HG03064 (cell line): ENCODE measurements at regions not wholly inside any gene's neighbourhood (a gene's known extent, or its start where the extent isn't known, plus 50 kb on each side); places are given as distances from the start of the nearest gene placed in this dataset.
"Not testable (repeated sequence)": the region's sequence is repeated elsewhere in the genome, so short reads cannot be mapped to it uniquely, and the experiment has no call there.

Experiments used
- ATAC-seq: cut with Tn5 transposase; IDR thresholded peaks from one replicate; pipeline ENCODE4 v1.9.1; 2021; ENCODE audit warnings: low read depth; ENCODE audit not compliant: unreplicated experiment

DNA sequence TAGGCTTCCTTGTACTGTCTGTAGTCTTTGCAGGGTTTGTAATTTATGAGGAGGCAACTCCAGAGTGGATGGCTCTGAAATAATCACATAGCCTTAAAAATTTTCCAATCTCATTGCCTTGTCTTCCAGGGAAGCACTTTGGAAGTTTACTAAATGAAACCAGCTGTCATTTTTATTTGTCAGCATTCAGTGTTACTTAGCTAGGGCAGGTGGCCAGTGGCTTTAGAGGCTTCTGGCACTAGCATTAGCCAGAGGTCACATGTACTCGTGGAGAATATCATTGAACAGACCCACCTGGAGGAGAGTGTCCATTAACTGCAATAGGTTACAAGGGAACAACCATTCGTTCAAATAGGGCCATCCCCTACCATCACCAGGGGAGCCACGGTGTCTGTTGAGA is 160.3 kb upstream of the SLC28A3 start:
- no peak for ATAC-seq

DNA sequence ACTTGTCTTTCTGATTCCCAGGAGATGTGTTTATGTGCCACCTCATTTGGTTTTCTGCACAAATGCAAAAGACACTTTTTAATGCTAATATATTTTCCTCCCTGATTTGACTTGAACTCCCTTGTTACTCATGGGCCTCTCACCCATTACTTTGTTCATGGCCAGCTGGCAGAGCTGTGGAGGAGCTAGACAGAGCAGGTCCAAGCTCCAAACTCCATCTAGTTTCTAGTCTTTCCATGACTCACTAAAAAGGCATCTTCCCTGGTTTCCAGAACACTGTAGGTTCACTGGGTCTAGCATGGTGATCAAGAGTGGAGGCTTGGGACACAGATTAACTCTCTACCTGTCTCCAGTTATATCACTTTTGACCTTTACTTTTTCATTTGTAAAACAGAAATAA is 161.0 kb upstream of the SLC28A3 start:
- ATAC-seq: no peak

DNA sequence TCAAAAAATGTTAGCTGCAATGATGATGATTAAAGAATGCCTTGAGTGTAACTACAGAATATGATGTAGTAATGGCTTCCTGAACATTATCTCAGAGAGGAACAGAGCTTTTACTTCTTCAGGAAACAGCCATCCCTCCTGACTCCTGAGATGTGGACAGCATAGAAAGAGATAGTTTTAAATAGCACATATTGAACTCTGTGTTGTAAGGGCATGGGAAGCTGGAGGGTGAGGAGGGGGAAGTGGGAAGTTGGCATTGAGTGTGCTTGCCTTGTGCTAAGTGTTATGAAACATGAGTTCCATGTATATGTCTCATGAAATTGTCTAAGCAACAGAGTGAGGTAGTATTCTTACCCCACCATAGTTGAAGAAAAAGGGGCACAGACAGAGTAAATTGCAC is 161.5 kb upstream of the SLC28A3 start:
- no peak for ATAC-seq

DNA sequence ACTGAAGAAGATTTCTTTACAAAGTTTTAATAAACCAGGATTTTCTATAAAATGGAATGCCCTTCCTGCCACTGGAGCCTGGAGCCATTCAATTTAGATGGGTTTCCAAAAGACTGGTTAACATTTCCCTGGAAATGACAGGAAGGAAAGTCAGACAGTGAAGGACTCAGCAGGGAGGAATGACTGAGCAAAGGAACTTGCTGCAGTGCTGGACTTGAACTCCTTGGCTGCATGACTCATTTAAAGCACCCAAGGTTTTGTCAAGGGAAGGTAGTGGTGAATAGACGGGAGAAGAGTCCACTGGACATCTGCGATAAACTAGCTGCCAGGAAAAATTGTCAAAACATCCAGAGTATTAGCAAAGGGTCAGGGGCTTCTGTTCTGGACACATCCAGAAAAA is 163.8 kb upstream of the SLC28A3 start:
- no peak for ATAC-seq

DNA sequence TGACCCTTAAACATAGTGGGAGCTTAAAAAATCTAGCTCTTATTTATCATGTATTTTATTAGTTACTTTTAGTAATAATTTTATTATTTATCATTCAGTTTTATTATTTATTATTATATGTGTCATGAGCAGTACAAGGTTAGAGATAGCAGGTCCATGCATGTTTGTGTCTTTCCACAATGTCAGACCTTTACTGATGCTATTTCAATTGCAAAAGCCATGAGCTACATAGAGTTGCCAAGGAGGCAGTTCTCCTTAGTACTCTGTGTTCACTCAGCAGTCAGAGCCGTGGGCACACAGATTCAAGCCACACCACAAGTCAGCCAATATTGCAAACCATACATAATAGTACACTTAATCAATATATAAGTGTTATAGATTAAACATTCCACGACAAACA is 157.9 kb upstream of the NTRK2 start:
- ATAC-seq: no peak

DNA sequence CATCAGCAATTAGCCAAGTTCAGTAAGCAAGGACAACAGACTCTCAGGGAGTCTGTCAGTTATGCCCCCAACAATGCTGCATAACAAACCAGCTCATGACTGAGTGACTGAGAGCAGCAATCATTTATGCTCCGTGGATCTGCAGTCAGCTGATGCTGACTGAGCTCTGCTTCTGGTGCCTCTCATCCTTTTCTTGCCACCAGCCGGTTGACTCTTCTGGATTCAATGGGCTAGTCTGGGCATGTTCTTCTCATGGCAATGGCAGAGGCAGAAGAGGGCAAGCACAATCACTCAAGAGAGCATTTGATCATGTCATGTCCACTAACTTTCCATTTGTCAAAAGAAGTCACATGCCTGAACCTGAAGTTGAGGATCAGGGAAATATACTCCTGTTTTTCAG is 157.0 kb upstream of the NTRK2 start:
- ATAC-seq: no peak

DNA sequence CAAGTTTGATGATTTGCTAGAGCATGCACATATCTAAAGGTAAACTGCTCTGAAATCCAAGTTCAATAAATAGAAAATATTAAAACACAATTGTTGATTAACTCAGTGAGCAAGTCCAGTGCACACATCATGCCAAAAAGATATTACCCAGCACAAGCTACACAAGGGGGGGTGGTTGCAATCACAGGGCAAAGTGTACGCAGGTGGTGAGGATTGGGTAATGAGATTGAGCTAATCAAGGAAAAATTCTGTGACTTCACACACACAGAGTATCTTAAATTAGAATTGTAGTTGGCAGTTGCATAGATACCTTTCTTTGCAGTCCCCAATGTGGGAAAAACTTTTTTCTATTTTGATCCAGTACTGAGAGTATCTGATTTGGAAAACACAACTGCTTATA is 156.1 kb upstream of the NTRK2 start:
- no peak for ATAC-seq

DNA sequence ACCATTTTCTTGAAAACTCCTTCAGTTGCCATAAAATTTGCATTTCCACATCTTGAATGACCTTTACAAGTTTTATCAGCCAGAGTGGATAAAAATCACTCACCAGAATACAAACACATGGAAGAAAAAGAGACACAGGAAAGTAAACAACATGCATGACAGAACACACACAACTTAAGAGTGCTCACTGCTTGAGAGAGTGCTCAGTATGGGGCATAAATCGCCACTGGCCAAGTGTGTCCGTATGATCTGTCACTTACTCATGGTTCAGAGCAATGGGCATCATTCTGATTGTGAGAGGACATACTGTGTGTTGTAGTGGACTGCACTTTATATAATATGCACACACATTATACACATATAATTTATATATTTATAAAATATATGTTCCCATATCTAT is 155.6 kb upstream of the NTRK2 start:
- ATAC-seq: no peak

DNA sequence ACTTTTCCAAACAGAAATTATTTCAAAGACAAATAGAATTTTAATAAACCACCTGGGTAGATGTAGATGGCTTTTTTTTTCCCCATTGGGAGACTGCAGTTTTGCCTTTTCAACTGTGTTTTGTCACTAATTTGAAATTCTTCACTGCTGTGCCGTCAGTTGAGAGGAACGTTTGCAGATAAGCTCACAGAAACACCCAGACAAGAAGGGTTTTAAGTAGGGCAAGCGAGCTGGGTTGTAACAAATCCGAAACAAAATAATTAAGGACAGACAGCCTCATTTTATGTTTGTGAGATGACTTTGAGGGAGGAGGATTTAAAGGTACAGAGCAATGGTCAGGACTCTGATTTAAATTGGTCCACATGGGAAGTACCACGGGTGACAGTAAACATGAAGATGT is 155.1 kb upstream of the NTRK2 start:
- ATAC-seq: no peak

DNA sequence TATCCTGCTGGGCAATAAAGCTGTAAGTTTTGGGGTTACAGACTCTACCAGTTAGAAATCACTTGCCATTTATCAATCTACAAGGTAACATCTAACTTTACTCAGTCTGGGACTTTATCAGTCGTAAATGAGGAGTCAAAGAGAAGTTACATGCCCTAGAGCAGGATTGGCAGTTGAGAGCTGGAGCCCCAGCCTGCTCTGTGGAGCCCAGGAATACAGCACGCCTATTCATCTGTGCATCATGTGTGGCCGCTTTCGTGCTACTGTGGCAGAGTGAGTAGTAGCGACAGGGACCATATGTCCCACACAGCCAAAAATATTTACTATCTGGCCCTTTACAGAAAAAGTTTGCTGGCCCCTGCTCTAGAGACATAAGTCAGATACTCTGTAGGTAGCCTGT is 152.5 kb upstream of the NTRK2 start:
- no peak for ATAC-seq

DNA sequence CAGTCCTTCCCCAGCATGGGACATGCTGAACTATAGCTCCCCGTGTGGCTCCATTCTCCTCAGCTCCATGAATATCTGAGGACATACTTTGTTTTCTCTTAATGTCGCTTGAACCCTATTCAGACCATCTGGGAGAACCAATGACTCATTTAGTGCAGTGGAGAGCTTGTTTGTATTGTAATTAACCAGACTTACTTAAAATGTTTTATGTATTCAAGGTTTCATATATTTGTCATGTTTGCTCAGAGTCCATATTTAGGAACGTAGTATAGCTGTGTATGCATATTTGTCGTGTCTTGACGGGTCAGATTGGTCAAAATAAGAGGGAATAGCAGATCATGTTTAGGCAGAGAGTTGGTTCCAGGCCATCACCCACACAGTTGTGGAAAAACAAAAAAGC is 150.1 kb upstream of the NTRK2 start:
- no peak for ATAC-seq

DNA sequence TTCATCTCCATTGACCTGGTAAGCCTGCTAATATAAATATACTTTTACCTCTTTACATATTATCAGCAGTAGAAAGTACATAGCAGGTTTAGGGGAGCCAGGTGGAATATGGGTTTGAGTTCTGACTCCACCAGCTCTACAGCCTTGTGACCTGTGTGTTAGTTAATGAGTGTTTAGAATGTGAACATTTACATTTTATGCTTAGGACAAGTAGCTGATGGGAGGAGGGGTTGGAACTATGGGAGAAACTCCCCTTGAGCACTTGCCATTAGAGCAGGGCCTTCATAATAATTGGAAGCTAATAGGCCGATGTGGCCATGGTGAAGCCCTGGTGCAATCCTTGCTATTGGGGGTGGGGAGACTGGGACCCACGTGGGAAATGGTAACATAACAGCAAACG is 148.3 kb upstream of the NTRK2 start:
- ATAC-seq: no peak

DNA sequence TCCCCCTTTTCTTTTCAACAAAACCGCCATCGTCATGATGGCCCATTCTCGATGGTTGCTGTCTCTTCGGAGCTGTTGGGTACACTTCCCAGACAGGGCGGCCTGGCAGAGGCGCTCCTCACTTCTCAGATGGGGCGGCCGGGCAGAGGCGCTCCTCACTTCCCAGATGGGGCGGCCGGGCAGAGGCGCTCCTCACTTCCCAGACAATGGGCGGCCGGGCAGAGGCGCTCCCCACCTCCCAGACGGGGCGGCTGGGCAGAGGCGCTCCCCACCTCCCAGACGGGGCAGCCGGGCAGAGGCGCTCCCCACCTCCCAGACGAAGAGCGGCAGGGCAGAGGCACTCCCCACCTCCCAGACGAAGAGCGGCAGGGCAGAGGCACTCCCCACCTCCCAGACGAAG is 143.3 kb upstream of the NTRK2 start:
- ATAC-seq: not testable (repeated sequence)

DNA sequence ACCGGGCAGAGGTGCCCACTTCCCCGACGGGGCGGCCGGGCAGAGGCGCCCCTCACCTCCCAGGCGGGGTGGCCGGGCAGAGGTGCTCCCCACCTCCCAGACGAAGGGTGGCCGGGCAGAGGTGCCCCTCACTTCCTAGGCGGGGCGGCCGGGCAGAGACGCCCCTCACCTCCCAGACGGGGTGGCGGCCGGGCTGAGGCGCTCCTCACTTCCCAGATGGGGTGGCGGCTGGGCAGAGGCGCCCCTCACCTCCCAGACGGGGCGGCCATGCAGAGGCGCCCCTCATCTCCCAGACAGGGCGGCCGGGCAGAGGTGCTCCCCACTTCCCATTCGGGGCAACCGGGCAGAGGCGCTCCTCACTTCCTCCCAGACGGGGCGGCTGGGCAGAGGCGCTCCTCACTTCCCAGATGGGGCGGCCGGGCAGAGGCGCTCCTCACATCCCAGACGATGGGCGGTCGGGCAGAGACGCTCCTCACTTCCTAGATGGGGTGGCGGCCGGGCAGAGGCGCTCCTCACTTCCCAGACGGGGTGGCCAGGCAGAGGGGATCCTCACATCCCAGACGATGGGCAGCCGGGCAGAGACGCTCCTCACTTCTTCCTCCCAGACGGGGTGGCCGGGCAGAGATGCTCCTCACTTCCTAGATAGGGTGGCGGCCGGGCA is 142.3 kb upstream of the NTRK2 start:
- ATAC-seq: not testable (repeated sequence)

DNA sequence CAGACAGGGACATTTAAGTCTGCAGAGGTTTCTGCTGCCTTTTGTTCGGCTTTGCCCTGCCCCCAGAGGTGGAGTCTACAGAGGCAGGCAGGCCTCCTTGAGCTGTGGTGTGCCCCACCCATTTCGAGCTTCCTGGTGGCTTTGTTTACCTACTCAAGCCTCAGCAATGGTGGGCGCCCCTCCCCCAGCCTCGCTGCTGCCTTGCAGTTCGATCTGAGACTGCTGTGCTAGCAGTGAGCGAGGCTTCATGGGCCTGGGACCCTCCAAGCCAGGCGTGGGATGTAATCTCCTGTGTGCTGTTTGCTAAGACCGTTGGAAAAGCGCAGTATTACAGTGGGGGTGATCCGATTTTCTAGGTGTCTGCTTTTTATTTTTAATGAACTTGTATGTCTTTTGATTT is 133.6 kb upstream of the NTRK2 start:
- not testable (repeated sequence) for ATAC-seq

DNA sequence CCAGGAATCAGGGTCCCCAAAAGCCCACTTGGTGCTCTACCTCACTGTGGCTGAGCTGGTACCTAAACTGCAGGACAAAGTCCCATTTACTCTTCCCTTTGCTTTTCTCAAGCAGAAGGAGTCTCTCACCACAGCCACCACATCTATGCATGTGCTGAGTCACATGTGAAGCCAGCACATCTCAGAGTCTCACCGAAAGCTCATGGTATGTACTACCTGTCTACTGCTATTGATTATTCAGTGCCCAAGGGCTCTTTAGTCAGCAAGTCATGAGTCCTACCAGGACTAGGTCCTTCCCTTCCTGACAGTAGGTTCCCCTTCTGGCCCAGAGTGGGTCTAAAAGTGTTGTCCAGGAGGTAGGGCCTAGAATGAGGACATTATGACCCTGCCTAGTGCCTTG is 130.7 kb upstream of the NTRK2 start:
- ATAC-seq: no peak

DNA sequence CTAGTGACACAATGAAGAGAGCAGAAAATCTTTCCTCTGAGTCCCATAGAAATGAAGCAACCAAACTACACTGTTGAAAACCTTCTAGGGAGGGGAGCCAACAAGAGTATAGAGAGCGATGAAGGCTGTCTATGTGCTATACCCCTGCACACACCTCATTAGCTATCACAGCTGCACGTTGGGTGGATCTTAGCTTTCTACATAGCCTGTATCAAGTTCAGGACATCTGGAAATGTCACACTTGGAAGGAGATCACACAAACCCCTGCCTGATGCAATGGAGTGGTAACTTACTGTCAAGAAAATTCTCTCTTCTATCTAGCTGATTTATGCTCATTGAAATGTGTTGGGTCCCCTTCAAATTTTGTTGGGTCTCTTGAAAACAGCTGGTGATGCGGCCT is 127.0 kb upstream of the NTRK2 start:
- ATAC-seq: no peak

DNA sequence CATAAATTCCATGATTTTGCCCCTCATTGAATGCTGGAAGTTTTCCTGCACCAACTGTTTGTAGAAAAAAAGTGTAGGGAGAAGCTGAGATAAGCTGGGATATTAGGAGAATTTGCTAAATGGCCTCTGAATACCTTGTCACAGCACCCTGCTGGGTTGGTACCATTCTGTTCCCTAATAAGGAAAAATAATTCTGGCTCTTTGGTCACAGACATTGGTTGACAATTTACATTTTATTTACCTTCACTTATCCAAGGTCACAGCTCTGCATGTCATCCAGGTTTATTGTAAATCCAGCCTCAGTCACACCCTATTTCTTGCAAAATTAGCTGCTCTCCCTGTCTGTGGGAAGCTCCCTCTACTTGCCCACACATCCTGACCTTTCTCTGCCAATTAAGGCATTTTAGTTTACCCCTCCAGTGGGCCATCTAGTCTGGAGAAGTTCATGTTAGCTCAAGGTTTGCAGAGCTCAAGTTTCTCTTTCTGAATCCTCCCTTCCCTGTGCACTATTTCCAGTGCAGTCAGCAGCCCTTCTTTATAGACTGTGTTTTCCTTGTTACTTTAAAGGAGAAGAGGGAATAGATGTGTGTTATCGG is 115.4 kb upstream of the NTRK2 start:
- ATAC-seq: no peak

DNA sequence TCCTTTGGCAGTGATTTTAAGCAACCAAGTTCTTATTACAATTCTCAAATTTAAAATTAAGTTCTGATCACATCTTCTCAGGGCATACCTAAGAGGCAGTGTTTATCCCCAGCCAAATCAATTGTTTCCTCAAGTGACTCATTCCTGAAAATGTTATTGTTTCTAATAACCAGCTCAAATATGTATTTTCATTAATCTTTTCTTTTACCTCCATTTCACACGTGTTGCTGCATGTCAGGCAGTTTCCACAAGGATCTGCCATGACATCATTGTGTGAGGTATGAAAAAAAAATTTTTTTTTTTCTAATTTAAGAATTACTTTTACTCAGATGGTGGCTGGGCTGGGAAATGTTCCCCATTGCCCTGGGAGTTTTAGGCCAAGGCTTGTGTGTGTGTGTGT is 113.0 kb upstream of the NTRK2 start:
- ATAC-seq: no peak

DNA sequence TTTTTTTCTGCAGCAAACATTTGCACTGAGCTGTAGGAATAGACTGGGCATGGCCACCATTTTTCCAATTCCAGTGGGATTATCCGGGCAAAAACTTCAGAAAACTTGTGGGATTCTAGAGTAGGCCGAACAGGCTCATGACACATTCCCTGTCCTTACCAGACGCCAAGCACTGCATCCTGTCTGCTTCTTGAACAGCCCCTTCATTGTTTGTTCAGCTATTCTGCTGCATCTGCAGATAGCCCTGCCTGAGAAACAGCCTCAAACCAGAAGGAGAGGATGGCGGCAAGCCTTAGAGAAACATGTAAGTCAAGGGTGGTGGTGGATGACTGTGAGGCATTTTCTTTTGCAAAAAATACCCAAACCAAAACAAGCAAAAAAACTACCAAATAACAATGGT is 111.8 kb upstream of the NTRK2 start:
- ATAC-seq: no peak

DNA sequence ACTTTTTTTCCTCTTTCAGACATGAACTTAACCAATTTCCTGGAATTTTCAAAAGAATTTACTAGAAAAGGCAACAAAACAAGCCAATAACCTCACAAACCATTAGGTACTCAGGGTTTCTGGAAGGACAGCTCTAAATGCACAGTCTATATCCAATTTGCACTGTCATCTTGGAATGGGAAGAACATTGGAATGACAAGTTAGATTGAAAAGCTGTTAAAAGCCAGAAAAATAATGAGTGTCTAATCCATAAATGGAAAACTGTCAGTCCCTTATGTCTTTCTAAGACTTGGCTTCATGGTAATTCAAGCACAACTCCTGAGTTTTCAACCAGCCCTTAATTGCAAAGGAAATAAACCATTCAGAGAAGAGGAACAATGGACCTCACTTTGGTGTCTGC is 105.8 kb upstream of the NTRK2 start:
- ATAC-seq: no peak

DNA sequence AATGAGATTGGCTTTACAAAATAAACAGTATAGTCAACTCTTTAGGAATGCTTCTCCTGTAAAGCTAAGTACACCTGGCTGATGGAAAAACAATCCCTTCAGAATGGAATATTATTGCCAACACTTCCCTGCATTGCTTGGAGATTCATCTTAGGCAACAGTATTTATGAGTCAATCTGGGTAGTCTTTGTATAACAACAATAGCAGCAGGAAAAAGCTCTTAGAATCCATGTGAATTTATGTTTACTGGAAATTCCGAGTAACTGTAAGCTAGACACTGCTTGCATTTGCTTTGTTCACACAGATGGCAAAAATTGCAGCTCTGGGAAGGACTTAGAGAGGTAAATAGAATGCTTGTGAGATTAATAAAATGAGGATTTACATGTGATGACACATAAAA is 101.7 kb upstream of the NTRK2 start:
- no peak for ATAC-seq
